IMR-90 (cell line): ENCODE measurements at regions not wholly inside any gene's neighbourhood (a gene's known extent, or its start where the extent isn't known, plus 50 kb on each side); places are given as distances from the start of the nearest gene placed in this dataset.

Experiments used
- ATAC-seq: fragments of 200-7000 bp; cut with Tn5 transposase; 2 replicates; pipeline ENCODE4 v1.9.1; 2020; ENCODE audit warnings: low read depth, mild to moderate bottlenecking, moderate library complexity
- BruUV-seq: library from RNA; stranded (reverse); fragments of 400-500 nt; replicated peaks from 2 replicates; lab custom pipeline; 2021; lab: Mats Ljungman, UMichigan
- CTCF ChIA-PET: fragments of 300-600 bp; formaldehyde crosslinking; extraction: SDS; loops from one replicate; lab custom pipeline; 2021; ENCODE audit warnings: antibody characterized with exemption; lab: Yijun Ruan, JAX
- POLR2A ChIA-PET: fragments of 300-600 bp; sonication (Branson Sonifier 250); formaldehyde crosslinking; loops from one replicate; lab custom pipeline; 2022; ENCODE audit warnings: antibody characterized with exemption; ENCODE audit not compliant: unreplicated experiment; lab: Charles Lee
- DNase-seq: peaks from one replicate; pipeline ENCODE4 v3.0.0; 2013
- H2AFZ ChIP-seq: replicated peaks from 2 replicates; pipeline ENCODE3; 2013; ENCODE audit warnings: low read length, mild to moderate bottlenecking; ENCODE audit not compliant: poor library complexity
- H2AK5ac ChIP-seq: 2 replicates; pipeline ENCODE4 v1.6.1; 2013; ENCODE audit warnings: low read depth, low read length, inconsistent platforms
- H2AK9ac ChIP-seq: replicated peaks from 2 replicates; pipeline ENCODE3; 2013; ENCODE audit warnings: mild to moderate bottlenecking, low read depth, low read length, moderate library complexity; ENCODE audit not compliant: poor library complexity
- H2BK120ac ChIP-seq: 2 replicates; pipeline ENCODE4 v1.6.1; 2013; ENCODE audit warnings: low read depth, low read length, inconsistent platforms
- H2BK15ac ChIP-seq: 3 replicates; pipeline ENCODE4 v1.6.1; 2013; ENCODE audit warnings: low read depth, low read length, inconsistent platforms
- H2BK20ac ChIP-seq: 2 replicates; pipeline ENCODE4 v1.6.1; 2013; ENCODE audit warnings: low read depth, mild to moderate bottlenecking, inconsistent platforms, low read length, moderate library complexity
- H2BK5ac ChIP-seq: 2 replicates; pipeline ENCODE4 v1.6.1; 2013; ENCODE audit warnings: mild to moderate bottlenecking, low read depth, low read length, inconsistent platforms; ENCODE audit not compliant: poor library complexity, severe bottlenecking
- H3K14ac ChIP-seq: replicated peaks from 2 replicates; pipeline ENCODE4 v1.6.1; 2013; ENCODE audit warnings: low read depth, low read length, inconsistent platforms
- H3K18ac ChIP-seq: 2 replicates; pipeline ENCODE4 v1.6.1; 2013; ENCODE audit warnings: low read depth, low read length, control low read depth
- H3K23ac ChIP-seq: 2 replicates; pipeline ENCODE4 v1.6.1; 2013; ENCODE audit warnings: low read depth, low read length, inconsistent platforms
- H3K27ac ChIP-seq: 2 replicates; pipeline ENCODE4 v1.5.1; 2013; ENCODE audit warnings: mild to moderate bottlenecking, control low read depth, low read length; ENCODE audit not compliant: insufficient read depth
- H3K27me3 ChIP-seq: 2 replicates; pipeline ENCODE4 v1.6.1; 2013; ENCODE audit warnings: low read length; ENCODE audit not compliant: control insufficient read depth, insufficient read depth
- H3K36me3 ChIP-seq: 2 replicates; pipeline ENCODE4 v1.6.1; 2013; ENCODE audit warnings: low read length, mixed read lengths; ENCODE audit not compliant: control insufficient read depth, insufficient read depth
- H3K4ac ChIP-seq: 2 replicates; pipeline ENCODE4 v1.6.1; 2013; ENCODE audit warnings: low read depth, low read length, inconsistent platforms
- H3K4me1 ChIP-seq: 2 replicates; pipeline ENCODE4 v1.6.1; 2013; ENCODE audit warnings: low read length, mixed read lengths; ENCODE audit not compliant: control insufficient read depth, insufficient read depth
- H3K4me2 ChIP-seq: 2 replicates; pipeline ENCODE4 v1.6.1; 2013; ENCODE audit warnings: low read depth, mild to moderate bottlenecking, control low read depth, low read length, moderate library complexity
- H3K4me3 ChIP-seq: 2 replicates; pipeline ENCODE4 v1.5.1; 2013; ENCODE audit warnings: low read depth, mild to moderate bottlenecking, control low read depth, low read length, moderate library complexity; ENCODE audit not compliant: insufficient read depth
- H3K56ac ChIP-seq: 2 replicates; pipeline ENCODE4 v1.6.1; 2013; ENCODE audit warnings: low read length, inconsistent platforms; ENCODE audit not compliant: insufficient read depth; ENCODE audit errors: extremely low read depth
- H3K79me1 ChIP-seq, 2 experiments: 2 replicates each; pipeline ENCODE4 v1.6.1; 2013; ENCODE audit warnings: low read length in 2 of 2, inconsistent platforms in 1 of 2, low read depth in 1 of 2
- H3K9ac ChIP-seq: 2 replicates; pipeline ENCODE4 v1.6.1; 2013; ENCODE audit warnings: low read depth, low read length, control low read depth
- H3K9me1 ChIP-seq: 2 replicates; pipeline ENCODE4 v1.6.1; 2013; ENCODE audit warnings: low read length, inconsistent platforms; ENCODE audit not compliant: insufficient read depth
- H3K9me3 ChIP-seq: 2 replicates; pipeline ENCODE4 v1.6.1; 2013; ENCODE audit warnings: low read length; ENCODE audit not compliant: control insufficient read depth, insufficient read depth
- H4K20me1 ChIP-seq: 2 replicates; pipeline ENCODE4 v1.6.1; 2013; ENCODE audit warnings: low read length, inconsistent platforms; ENCODE audit not compliant: insufficient read depth
- H4K5ac ChIP-seq: 2 replicates; pipeline ENCODE4 v1.6.1; 2013; ENCODE audit warnings: mild to moderate bottlenecking, low read depth, low read length, control low read depth
- H4K8ac ChIP-seq, 2 experiments: 2 replicates each; pipeline ENCODE4 v1.6.1; 2013; ENCODE audit warnings: low read depth in 2 of 2, low read length in 2 of 2, control low read depth in 1 of 2, inconsistent platforms in 1 of 2
- H4K91ac ChIP-seq: 2 replicates; pipeline ENCODE4 v1.6.1; 2013; ENCODE audit warnings: low read depth, low read length, inconsistent platforms; ENCODE audit not compliant: insufficient read depth
- CEBPB ChIP-seq: IDR thresholded peaks from 2 replicates; pipeline ENCODE4 v1.6.1; 2012; ENCODE audit warnings: low read depth, low read length, improper control_type of control experiment
- CTCF ChIP-seq: conservative IDR thresholded peaks from 2 replicates; pipeline ENCODE4 v1.5.1; 2012; ENCODE audit warnings: mild to moderate bottlenecking, low read depth, low read length, improper control_type of control experiment
- ELK1 ChIP-seq: fragments of 150-350 bp; IDR thresholded peaks from 2 replicates; pipeline ENCODE4 v1.6.1; 2016; ENCODE audit warnings: low read depth, mild to moderate bottlenecking, low read length, moderate library complexity, borderline replicate concordance
- MXI1 ChIP-seq: IDR thresholded peaks from 2 replicates; pipeline ENCODE4 v1.6.1; 2012; ENCODE audit warnings: low read depth, mild to moderate bottlenecking, low read length, moderate library complexity, borderline replicate concordance
- POLR2A ChIP-seq: IDR thresholded peaks from 2 replicates; pipeline ENCODE4 v1.6.1; 2012; ENCODE audit warnings: mild to moderate bottlenecking, low read depth, low read length
- RAD21 ChIP-seq: IDR thresholded peaks from 2 replicates; pipeline ENCODE4 v1.6.1; 2012; ENCODE audit warnings: low read length, improper control_type of control experiment
- RFX5 ChIP-seq: IDR thresholded peaks from 2 replicates; pipeline ENCODE4 v1.8.0; 2012; ENCODE audit warnings: low read depth, mild to moderate bottlenecking, low read length, moderate library complexity
- USF2 ChIP-seq: fragments of 150-350 bp; IDR thresholded peaks from 2 replicates; pipeline ENCODE4 v1.6.1; 2017; ENCODE audit warnings: mild to moderate bottlenecking, antibody characterized with exemption, low read length, low read depth
- dilution Hi-C: fragments of 300-500 bp; cut with HindIII; formaldehyde crosslinking; loops from one replicate; pipeline ENCODE4 v1.14.3; 2018; ENCODE audit warnings: low sequenced_read_pairs; ENCODE audit not compliant: unreplicated experiment
- in situ Hi-C: fragments of 300-500 bp; cut with MboI; formaldehyde crosslinking; loops from 3 replicates; pipeline ENCODE4 v1.14.3; 2019; ENCODE audit warnings: low sequenced_read_pairs, inconsistent platforms, mixed read lengths
- intact Hi-C: fragments of 100-400 bp; cut with micrococcal nuclease; formaldehyde crosslinking; loops from 2 replicates; pipeline ENCODE4 v1.10.0; 2022

- no peak for ATAC-seq
- in situ Hi-C loops: no loop called here
- Histone ChIP-seq H4K8ac (no peak overlapping the region), H3K23ac (no peak overlapping the region), H3K14ac (no peak overlapping the region), H2BK15ac (no peak overlapping the region), H3K18ac (no peak overlapping the region), H2BK120ac (no peak overlapping the region), H2BK20ac (no peak overlapping the region), H4K20me1 (no peaks in the 10 kb centered on the region), H3K27me3 (peaks cover 1% of the 10 kb centered on the region; the same call in 1 of the 2 replicates), H3K9ac (no peak overlapping the region), H4K5ac (no peak overlapping the region), H2AK5ac (no peak overlapping the region), H2AFZ (no peak overlapping the region), H3K4me3 (no peak overlapping the region), H2AK9ac (no peak overlapping the region), H3K36me3 (no peaks in the 10 kb centered on the region), H3K79me1 (no peaks in the 10 kb centered on the region), H3K27ac (no peak overlapping the region), H4K91ac (no peak overlapping the region), H3K9me3 (no peaks in the 10 kb centered on the region), H3K4me1 (no peaks in the 10 kb centered on the region), H3K4me2 (no peak overlapping the region), H2BK5ac (no peak overlapping the region), H3K56ac (no peak overlapping the region), H3K4ac (no peak overlapping the region), H3K9me1 (no peaks in the 10 kb centered on the region)
- intact Hi-C loops: no loop called here
- DNase-seq: no peak
- dilution Hi-C loops: no loop called here
- no TSS peak for BruUV-seq
- POLR2A ChIA-PET: no interaction called here
- TF ChIP-seq POLR2A: no peak
- no peak for TF ChIP-seq USF2
- TF ChIP-seq RAD21: no peak
- no peak for TF ChIP-seq RFX5
- no peak for TF ChIP-seq CTCF
- no peak for TF ChIP-seq ELK1
- TF ChIP-seq MXI1: no peak
- TF ChIP-seq CEBPB: no peak
- CTCF ChIA-PET: interaction anchor here (0.8 to 2.7 kb wide), 3 partner anchors 44 to 205 kb away, joined by 3 to 9 read pairs (median 6); no protein-coding TSS in a partner anchor
Observed at GRCh38 chr10:60650378-60650800, 127.9 kb upstream of the CDK1 start.
